PC-9 (cell line): ENCODE measurements at regions not wholly inside any gene's neighbourhood (a gene's known extent, or its start where the extent isn't known, plus 50 kb on each side); places are given as distances from the start of the nearest gene placed in this dataset.

Experiments used
- CTCF ChIP-seq: fragments of 200-600 bp; sonication (generic); conservative IDR thresholded peaks from 2 replicates; pipeline ENCODE4 v1.6.1; 2017; ENCODE audit warnings: mixed run types, antibody characterized with exemption, mild to moderate bottlenecking, moderate library complexity
- EZH2 ChIP-seq: fragments of 200-600 bp; sonication (generic); IDR thresholded peaks from 2 replicates; pipeline ENCODE4 v1.8.0; 2017; ENCODE audit warnings: antibody characterized with exemption, low read depth

- TF ChIP-seq CTCF (no peak), EZH2 (no peak)
Observed at GRCh38 chr11:128269466-128269865, 317.9 kb downstream of the ETS1 start.
